HEK293 (cell line): ENCODE measurements at regions not wholly inside any gene's neighbourhood (a gene's known extent, or its start where the extent isn't known, plus 50 kb on each side); places are given as distances from the start of the nearest gene placed in this dataset.

Experiments used
- CTCF ChIA-PET: fragments of 350-600 bp; formaldehyde crosslinking; extraction: SDS; loops from one replicate; lab custom pipeline; 2021; ENCODE audit warnings: antibody characterized with exemption; lab: Yijun Ruan, JAX
- POLR2A ChIA-PET: fragments of 300-600 bp; formaldehyde crosslinking; extraction: SDS; loops from one replicate; lab custom pipeline; 2020; ENCODE audit warnings: antibody characterized with exemption, inconsistent platforms; lab: Yijun Ruan, JAX
- H3K27ac ChIP-seq: fragments of 200-500 bp; sonication (Bioruptor generic); 2 replicates; pipeline ENCODE4 v1.5.1; 2014; ENCODE audit warnings: low read depth, low read length, control low read depth, inconsistent platforms; ENCODE audit errors: extremely low read depth
- H3K36me3 ChIP-seq, 2 experiments: fragments of 200-500 bp in 1 of 2; sonication (Bioruptor generic) in 1 of 2; 1 replicate in 1 of 2; 2 replicates in 1 of 2; pipeline ENCODE4 v1.5.1; 2014 to 2017; ENCODE audit warnings: inconsistent platforms in 2 of 2, low read length in 2 of 2; ENCODE audit not compliant: control insufficient read depth in 2 of 2, insufficient read depth in 1 of 2
- H3K4me1 ChIP-seq: fragments of 200-500 bp; sonication (Bioruptor generic); 2 replicates; pipeline ENCODE4 v1.5.1; 2014; ENCODE audit warnings: mild to moderate bottlenecking, low read length, inconsistent platforms; ENCODE audit not compliant: control insufficient read depth, insufficient read depth
- H3K4me3 ChIP-seq: 2 replicates; pipeline ENCODE4 v1.5.1; 2011; ENCODE audit warnings: low read depth, mild to moderate bottlenecking, control low read depth, low read length, moderate library complexity
- H3K9me3 ChIP-seq: fragments of 200-500 bp; sonication (Bioruptor generic); 2 replicates; pipeline ENCODE4 v1.5.1; 2014; ENCODE audit warnings: low read depth, low read length, inconsistent platforms; ENCODE audit not compliant: control insufficient read depth, insufficient read depth
- BCL11B ChIP-seq: fragments of 450-650 bp; formaldehyde crosslinking; IDR thresholded peaks from 2 replicates; pipeline ENCODE4 v1.5.1; 2016; ENCODE audit warnings: low read depth, missing biosample characterization, missing genetic modification characterization
- KLF16 ChIP-seq: fragments of 450-650 bp; formaldehyde crosslinking; IDR thresholded peaks from 2 replicates; pipeline ENCODE4 v1.5.1; 2017; ENCODE audit warnings: missing biosample characterization, missing genetic modification characterization
- KLF9 ChIP-seq: fragments of 450-650 bp; formaldehyde crosslinking; IDR thresholded peaks from 2 replicates; pipeline ENCODE4 v1.5.1; 2016; ENCODE audit warnings: missing biosample characterization, missing genetic modification characterization, low read depth
- OSR2 ChIP-seq: fragments of 450-650 bp; formaldehyde crosslinking; IDR thresholded peaks from 2 replicates; pipeline ENCODE4 v1.5.1; 2016; ENCODE audit warnings: missing biosample characterization, missing genetic modification characterization
- WT1 ChIP-seq: fragments of 450-650 bp; formaldehyde crosslinking; IDR thresholded peaks from 2 replicates; pipeline ENCODE4 v1.5.1; 2016; ENCODE audit warnings: missing biosample characterization, missing genetic modification characterization
- ZBTB48 ChIP-seq: fragments of 450-650 bp; formaldehyde crosslinking; IDR thresholded peaks from 2 replicates; pipeline ENCODE4 v1.5.1; 2016; ENCODE audit warnings: missing biosample characterization, missing genetic modification characterization
- ZFP41 ChIP-seq: fragments of 450-650 bp; formaldehyde crosslinking; IDR thresholded peaks from 2 replicates; pipeline ENCODE4 v1.5.1; 2016; ENCODE audit warnings: missing biosample characterization, missing genetic modification characterization, borderline replicate concordance
- ZNF140 ChIP-seq: fragments of 450-650 bp; formaldehyde crosslinking; IDR thresholded peaks from 2 replicates; pipeline ENCODE4 v1.5.1; 2016; ENCODE audit warnings: missing biosample characterization, missing genetic modification characterization
- ZNF24 ChIP-seq: fragments of 450-650 bp; formaldehyde crosslinking; IDR thresholded peaks from 2 replicates; pipeline ENCODE4 v1.5.1; 2016; ENCODE audit warnings: missing biosample characterization, missing genetic modification characterization
- ZNF335 ChIP-seq: fragments of 450-650 bp; formaldehyde crosslinking; conservative IDR thresholded peaks from 2 replicates; pipeline ENCODE4 v1.5.1; 2016; ENCODE audit warnings: missing biosample characterization, missing genetic modification characterization
- ZNF350 ChIP-seq: fragments of 450-650 bp; formaldehyde crosslinking; IDR thresholded peaks from 2 replicates; pipeline ENCODE4 v1.5.0; 2017; ENCODE audit warnings: missing biosample characterization, mild to moderate bottlenecking, missing genetic modification characterization
- ZNF391 ChIP-seq: fragments of 450-650 bp; formaldehyde crosslinking; IDR thresholded peaks from 2 replicates; pipeline ENCODE4 v1.5.1; 2016; ENCODE audit warnings: low read depth, missing biosample characterization, missing genetic modification characterization, borderline replicate concordance
- ZNF416 ChIP-seq: fragments of 450-650 bp; formaldehyde crosslinking; IDR thresholded peaks from 2 replicates; pipeline ENCODE4 v1.5.1; 2016; ENCODE audit warnings: missing biosample characterization, missing genetic modification characterization
- ZNF670 ChIP-seq: fragments of 450-650 bp; formaldehyde crosslinking; IDR thresholded peaks from 2 replicates; pipeline ENCODE4 v1.5.1; 2016; ENCODE audit warnings: missing biosample characterization, missing genetic modification characterization, low read depth
- ZNF701 ChIP-seq: fragments of 450-650 bp; formaldehyde crosslinking; IDR thresholded peaks from 2 replicates; pipeline ENCODE4 v1.5.1; 2016; ENCODE audit warnings: missing biosample characterization, missing genetic modification characterization
- ZNF768 ChIP-seq: fragments of 450-650 bp; formaldehyde crosslinking; IDR thresholded peaks from 2 replicates; pipeline ENCODE4 v1.5.1; 2018; ENCODE audit warnings: missing biosample characterization, mild to moderate bottlenecking, missing genetic modification characterization
- TF ChIP-seq, protein P1 (sequence below): fragments of 450-650 bp; formaldehyde crosslinking; conservative IDR thresholded peaks from 2 replicates; pipeline ENCODE4 v1.5.1; 2016; ENCODE audit warnings: low read depth, missing biosample characterization, missing genetic modification characterization
- TF ChIP-seq, protein P2 (sequence below): sonication (generic); formaldehyde crosslinking; IDR thresholded peaks from 2 replicates; pipeline ENCODE4 v1.8.1; 2022; ENCODE audit warnings: mild to moderate bottlenecking, moderate library complexity, missing genetic modification reagents
- TF ChIP-seq, protein P3 (sequence below): fragments of 450-650 bp; formaldehyde crosslinking; IDR thresholded peaks from 2 replicates; pipeline ENCODE4 v1.5.1; 2016; ENCODE audit warnings: missing biosample characterization, missing genetic modification characterization, borderline replicate concordance
- TF ChIP-seq, protein P4 (sequence below): fragments of 450-650 bp; formaldehyde crosslinking; IDR thresholded peaks from 2 replicates; pipeline ENCODE4 v1.5.1; 2016; ENCODE audit warnings: missing biosample characterization, missing genetic modification characterization

DNA sequence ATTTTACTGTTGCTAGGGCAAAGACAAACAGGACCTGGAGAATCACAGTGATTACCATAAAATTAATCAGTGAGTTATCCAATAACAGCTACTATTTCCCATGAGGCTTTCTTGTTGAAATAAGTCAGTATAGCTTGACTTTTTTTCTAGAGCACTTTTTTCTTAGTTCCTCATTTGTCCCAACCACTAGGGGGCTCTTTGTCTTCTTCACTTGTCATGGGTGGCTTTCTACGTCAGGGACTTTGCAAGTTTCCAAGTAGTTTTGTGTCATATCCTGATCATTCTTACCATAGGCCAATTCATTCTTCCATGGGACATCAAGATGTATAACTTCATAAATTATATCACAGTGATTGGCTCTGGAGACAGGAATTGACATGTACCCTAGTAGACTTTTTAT, 1019.6 kb upstream of the PIK3C3 start:
- Histone ChIP-seq H3K4me1 (no peaks in the 10 kb centered on the region), H3K4me3 (no peak overlapping the region), H3K27ac (no peak overlapping the region), H3K36me3 (no peaks in the 10 kb centered on the region), H3K9me3 (no peaks in the 10 kb centered on the region)
- TF ChIP-seq, protein P1, sequence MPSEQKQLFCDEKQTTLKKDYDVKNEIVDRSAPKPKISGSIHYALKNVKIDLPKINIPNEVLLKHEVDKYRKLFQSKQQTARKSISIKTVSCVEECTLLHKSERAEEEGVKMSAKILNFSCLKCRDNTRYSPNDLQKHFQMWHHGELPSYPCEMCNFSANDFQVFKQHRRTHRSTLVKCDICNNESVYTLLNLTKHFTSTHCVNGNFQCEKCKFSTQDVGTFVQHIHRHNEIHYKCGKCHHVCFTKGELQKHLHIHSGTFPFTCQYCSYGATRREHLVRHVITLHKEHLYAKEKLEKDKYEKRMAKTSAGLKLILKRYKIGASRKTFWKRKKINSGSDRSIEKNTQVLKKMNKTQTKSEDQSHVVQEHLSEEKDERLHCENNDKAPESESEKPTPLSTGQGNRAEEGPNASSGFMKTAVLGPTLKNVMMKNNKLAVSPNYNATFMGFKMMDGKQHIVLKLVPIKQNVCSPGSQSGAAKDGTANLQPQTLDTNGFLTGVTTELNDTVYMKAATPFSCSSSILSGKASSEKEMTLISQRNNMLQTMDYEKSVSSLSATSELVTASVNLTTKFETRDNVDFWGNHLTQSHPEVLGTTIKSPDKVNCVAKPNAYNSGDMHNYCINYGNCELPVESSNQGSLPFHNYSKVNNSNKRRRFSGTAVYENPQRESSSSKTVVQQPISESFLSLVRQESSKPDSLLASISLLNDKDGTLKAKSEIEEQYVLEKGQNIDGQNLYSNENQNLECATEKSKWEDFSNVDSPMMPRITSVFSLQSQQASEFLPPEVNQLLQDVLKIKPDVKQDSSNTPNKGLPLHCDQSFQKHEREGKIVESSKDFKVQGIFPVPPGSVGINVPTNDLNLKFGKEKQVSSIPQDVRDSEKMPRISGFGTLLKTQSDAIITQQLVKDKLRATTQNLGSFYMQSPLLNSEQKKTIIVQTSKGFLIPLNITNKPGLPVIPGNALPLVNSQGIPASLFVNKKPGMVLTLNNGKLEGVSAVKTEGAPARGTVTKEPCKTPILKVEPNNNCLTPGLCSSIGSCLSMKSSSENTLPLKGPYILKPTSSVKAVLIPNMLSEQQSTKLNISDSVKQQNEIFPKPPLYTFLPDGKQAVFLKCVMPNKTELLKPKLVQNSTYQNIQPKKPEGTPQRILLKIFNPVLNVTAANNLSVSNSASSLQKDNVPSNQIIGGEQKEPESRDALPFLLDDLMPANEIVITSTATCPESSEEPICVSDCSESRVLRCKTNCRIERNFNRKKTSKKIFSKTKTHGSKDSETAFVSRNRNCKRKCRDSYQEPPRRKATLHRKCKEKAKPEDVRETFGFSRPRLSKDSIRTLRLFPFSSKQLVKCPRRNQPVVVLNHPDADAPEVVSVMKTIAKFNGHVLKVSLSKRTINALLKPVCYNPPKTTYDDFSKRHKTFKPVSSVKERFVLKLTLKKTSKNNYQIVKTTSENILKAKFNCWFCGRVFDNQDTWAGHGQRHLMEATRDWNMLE (tag by site-specific recombination) = no peak
- TF ChIP-seq OSR2 (no peak), ZNF335 (tag by site-specific recombination) (no peak), ZNF391 (no peak), ZNF670 (tag by site-specific recombination) (no peak), KLF9 (tag by site-specific recombination) (no peak), BCL11B (tag by site-specific recombination) (no peak), ZBTB48 (tag by site-specific recombination) (no peak), ZNF24 (tag by site-specific recombination) (no peak), ZNF701 (tag by site-specific recombination) (no peak), ZFP41 (tag by site-specific recombination) (no peak), WT1 (tag by site-specific recombination) (no peak), ZNF350 (tag by site-specific recombination) (no peak), ZNF416 (no peak), ZNF768 (no peak), ZNF140 (no peak), KLF16 (tag by site-specific recombination) (no peak)
- TF ChIP-seq, protein P2, sequence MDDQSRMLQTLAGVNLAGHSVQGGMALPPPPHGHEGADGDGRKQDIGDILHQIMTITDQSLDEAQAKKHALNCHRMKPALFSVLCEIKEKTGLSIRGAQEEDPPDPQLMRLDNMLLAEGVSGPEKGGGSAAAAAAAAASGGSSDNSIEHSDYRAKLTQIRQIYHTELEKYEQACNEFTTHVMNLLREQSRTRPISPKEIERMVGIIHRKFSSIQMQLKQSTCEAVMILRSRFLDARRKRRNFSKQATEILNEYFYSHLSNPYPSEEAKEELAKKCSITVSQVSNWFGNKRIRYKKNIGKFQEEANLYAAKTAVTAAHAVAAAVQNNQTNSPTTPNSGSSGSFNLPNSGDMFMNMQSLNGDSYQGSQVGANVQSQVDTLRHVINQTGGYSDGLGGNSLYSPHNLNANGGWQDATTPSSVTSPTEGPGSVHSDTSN (CRISPR knock-in tag) = no peak
- TF ChIP-seq, protein P3, sequence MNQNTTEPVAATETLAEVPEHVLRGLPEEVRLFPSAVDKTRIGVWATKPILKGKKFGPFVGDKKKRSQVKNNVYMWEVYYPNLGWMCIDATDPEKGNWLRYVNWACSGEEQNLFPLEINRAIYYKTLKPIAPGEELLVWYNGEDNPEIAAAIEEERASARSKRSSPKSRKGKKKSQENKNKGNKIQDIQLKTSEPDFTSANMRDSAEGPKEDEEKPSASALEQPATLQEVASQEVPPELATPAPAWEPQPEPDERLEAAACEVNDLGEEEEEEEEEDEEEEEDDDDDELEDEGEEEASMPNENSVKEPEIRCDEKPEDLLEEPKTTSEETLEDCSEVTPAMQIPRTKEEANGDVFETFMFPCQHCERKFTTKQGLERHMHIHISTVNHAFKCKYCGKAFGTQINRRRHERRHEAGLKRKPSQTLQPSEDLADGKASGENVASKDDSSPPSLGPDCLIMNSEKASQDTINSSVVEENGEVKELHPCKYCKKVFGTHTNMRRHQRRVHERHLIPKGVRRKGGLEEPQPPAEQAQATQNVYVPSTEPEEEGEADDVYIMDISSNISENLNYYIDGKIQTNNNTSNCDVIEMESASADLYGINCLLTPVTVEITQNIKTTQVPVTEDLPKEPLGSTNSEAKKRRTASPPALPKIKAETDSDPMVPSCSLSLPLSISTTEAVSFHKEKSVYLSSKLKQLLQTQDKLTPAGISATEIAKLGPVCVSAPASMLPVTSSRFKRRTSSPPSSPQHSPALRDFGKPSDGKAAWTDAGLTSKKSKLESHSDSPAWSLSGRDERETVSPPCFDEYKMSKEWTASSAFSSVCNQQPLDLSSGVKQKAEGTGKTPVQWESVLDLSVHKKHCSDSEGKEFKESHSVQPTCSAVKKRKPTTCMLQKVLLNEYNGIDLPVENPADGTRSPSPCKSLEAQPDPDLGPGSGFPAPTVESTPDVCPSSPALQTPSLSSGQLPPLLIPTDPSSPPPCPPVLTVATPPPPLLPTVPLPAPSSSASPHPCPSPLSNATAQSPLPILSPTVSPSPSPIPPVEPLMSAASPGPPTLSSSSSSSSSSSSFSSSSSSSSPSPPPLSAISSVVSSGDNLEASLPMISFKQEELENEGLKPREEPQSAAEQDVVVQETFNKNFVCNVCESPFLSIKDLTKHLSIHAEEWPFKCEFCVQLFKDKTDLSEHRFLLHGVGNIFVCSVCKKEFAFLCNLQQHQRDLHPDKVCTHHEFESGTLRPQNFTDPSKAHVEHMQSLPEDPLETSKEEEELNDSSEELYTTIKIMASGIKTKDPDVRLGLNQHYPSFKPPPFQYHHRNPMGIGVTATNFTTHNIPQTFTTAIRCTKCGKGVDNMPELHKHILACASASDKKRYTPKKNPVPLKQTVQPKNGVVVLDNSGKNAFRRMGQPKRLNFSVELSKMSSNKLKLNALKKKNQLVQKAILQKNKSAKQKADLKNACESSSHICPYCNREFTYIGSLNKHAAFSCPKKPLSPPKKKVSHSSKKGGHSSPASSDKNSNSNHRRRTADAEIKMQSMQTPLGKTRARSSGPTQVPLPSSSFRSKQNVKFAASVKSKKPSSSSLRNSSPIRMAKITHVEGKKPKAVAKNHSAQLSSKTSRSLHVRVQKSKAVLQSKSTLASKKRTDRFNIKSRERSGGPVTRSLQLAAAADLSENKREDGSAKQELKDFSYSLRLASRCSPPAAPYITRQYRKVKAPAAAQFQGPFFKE (tag by site-specific recombination) = no peak
- TF ChIP-seq, protein P4, sequence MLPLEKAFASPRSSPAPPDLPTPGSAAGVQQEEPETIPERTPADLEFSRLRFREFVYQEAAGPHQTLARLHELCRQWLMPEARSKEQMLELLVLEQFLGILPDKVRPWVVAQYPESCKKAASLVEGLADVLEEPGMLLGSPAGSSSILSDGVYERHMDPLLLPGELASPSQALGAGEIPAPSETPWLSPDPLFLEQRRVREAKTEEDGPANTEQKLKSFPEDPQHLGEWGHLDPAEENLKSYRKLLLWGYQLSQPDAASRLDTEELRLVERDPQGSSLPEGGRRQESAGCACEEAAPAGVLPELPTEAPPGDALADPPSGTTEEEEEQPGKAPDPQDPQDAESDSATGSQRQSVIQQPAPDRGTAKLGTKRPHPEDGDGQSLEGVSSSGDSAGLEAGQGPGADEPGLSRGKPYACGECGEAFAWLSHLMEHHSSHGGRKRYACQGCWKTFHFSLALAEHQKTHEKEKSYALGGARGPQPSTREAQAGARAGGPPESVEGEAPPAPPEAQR (tag by site-specific recombination) = no peak
- POLR2A ChIA-PET = no interaction called here
- CTCF ChIA-PET = interaction anchor here (0.5 to 3.2 kb wide), 21 partner anchors 9 to 893 kb away, joined by 3 to 32 read pairs (median 4); no protein-coding TSS in a partner anchor
